Naive thymus-derived CD4-positive, alpha-beta T cell (primary cell): ENCODE measurements at regions not wholly inside any gene's neighbourhood (a gene's known extent, or its start where the extent isn't known, plus 50 kb on each side); places are given as distances from the start of the nearest gene placed in this dataset.

ENCODE experiments used
- ATAC-seq: fragments of 150-1000 bp; cut with Tn5 transposase; 2 replicates; pipeline ENCODE4 v1.10.0; 2021; ENCODE audit warnings: mild to moderate bottlenecking, moderate library complexity
- CTCF ChIA-PET: fragments of 350-600 bp; sonication (Branson Sonifier 250); formaldehyde crosslinking; loops from one replicate; lab custom pipeline; 2021; ENCODE audit warnings: antibody characterized with exemption; lab: Charles Lee
- POLR2A ChIA-PET: fragments of 350-600 bp; sonication (Branson Sonifier 250); formaldehyde crosslinking; loops from one replicate; lab custom pipeline; 2021; ENCODE audit warnings: antibody characterized with exemption, inconsistent platforms; lab: Charles Lee
- DNase-seq, 9 donors: peaks; one replicate each; pipeline versions ENCODE4 v3.0.0 to v3.0.0-alpha.2; 2020 to 2022; ENCODE audit warnings: mixed read lengths in 1 of 9
- H3K27ac ChIP-seq: one replicate; pipeline ENCODE4 v1.7.0; 2013; ENCODE audit warnings: mild to moderate bottlenecking, low read depth, low read length, moderate library complexity
- H3K27me3 ChIP-seq, 2 donors: one replicate each; pipeline ENCODE4 v1.7.0; 2013; ENCODE audit warnings: low read length in 2 of 2, mild to moderate bottlenecking in 2 of 2, moderate library complexity in 2 of 2; ENCODE audit not compliant: control insufficient read depth in 2 of 2, insufficient read depth in 2 of 2
- H3K36me3 ChIP-seq, 3 experiments: 1 replicate in 2 of 3; 2 replicates in 1 of 3; pipeline ENCODE4 v1.7.0; 2013; ENCODE audit warnings: low read length in 3 of 3, mild to moderate bottlenecking in 3 of 3, moderate library complexity in 1 of 3; ENCODE audit not compliant: insufficient read depth in 3 of 3, control insufficient read depth in 2 of 3
- H3K4me1 ChIP-seq, 2 donors: one replicate each; pipeline ENCODE4 v1.7.0; 2013; ENCODE audit warnings: low read length in 2 of 2, mild to moderate bottlenecking in 2 of 2, moderate library complexity in 1 of 2; ENCODE audit not compliant: control insufficient read depth in 2 of 2, insufficient read depth in 2 of 2
- H3K4me3 ChIP-seq: 2 replicates; pipeline ENCODE4 v1.7.0; 2013; ENCODE audit warnings: mild to moderate bottlenecking, low read length
- H3K9me3 ChIP-seq, 3 experiments: 1 replicate in 2 of 3; 2 replicates in 1 of 3; pipeline ENCODE4 v1.7.0; 2013; ENCODE audit warnings: low read length in 3 of 3; ENCODE audit not compliant: control insufficient read depth in 2 of 3
- H3K27ac Mint-ChIP-seq, 9 donors: one replicate each; pipeline ENCODE4 v1.8.0; 2020 to 2022; ENCODE audit warnings: mixed read lengths in 9 of 9, mild to moderate bottlenecking in 8 of 9, moderate library complexity in 5 of 9, inconsistent platforms in 2 of 9
- H3K27me3 Mint-ChIP-seq, 5 donors: one replicate each; pipeline ENCODE4 v1.8.0; 2021 to 2022; ENCODE audit warnings: mixed read lengths in 5 of 5, mild to moderate bottlenecking in 1 of 5
- H3K36me3 Mint-ChIP-seq, 5 donors: one replicate each; pipeline ENCODE4 v1.8.0; 2020 to 2022; ENCODE audit warnings: mixed read lengths in 5 of 5, mild to moderate bottlenecking in 3 of 5, inconsistent platforms in 1 of 5
- H3K4me1 Mint-ChIP-seq, 7 donors: one replicate each; pipeline ENCODE4 v1.8.0; 2020 to 2022; ENCODE audit warnings: mixed read lengths in 7 of 7, mild to moderate bottlenecking in 3 of 7, inconsistent platforms in 1 of 7
- H3K4me3 Mint-ChIP-seq, 10 donors: one replicate each; pipeline ENCODE4 v1.8.0; 2020 to 2022; ENCODE audit warnings: mild to moderate bottlenecking in 10 of 10, mixed read lengths in 10 of 10, moderate library complexity in 6 of 10, inconsistent platforms in 2 of 10
- H3K9me3 Mint-ChIP-seq, 11 donors: one replicate each; pipeline ENCODE4 v1.8.0; 2020 to 2022; ENCODE audit warnings: mixed read lengths in 11 of 11, mild to moderate bottlenecking in 4 of 11, inconsistent platforms in 1 of 11, moderate library complexity in 1 of 11
- intact Hi-C, 2 donors: fragments of 100-400 bp; cut with micrococcal nuclease; formaldehyde crosslinking; loops; one replicate each; pipeline ENCODE4 v1.15.1; 2023

DNA sequence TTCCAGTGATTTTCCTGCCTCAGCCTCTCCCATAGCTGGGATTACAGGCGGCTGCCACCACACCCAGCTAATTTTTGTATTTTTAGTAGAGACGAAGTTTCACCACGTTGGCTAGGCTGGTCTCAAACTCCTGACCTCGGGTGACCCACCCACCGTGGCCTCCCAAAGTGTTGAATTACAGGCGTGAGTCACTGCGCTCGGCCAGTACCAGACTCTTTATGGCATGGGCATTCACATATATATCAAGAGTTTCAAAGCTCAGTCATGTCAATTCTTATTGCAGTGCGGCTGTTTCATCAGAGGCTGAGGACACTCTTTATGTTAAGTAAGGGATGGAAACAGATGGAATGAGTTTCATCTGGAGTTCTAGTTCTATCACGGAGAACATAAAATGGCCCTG lies 315.2 kb upstream of the CDH6 start:
- Mint-ChIP-seq H3K4me1 (no peaks in the 10 kb centered on the region), H3K27me3 (no peaks in the 10 kb centered on the region), H3K9me3 (peaks cover 0 to 9% (median 5%) of the 10 kb centered on the region in 11 donors), H3K4me3 (no peak overlapping the region), H3K36me3 (no peaks in the 10 kb centered on the region), H3K27ac (no peak overlapping the region)
- peaks cover 0 to 4% (median 0%) of the 10 kb centered on the region in 3 experiments for H3K9me3 ChIP-seq
- intact Hi-C loops: no loop called here
- no peak overlapping the region for H3K27ac ChIP-seq
- ATAC-seq (no peak), DNase-seq (no peak)
- H3K36me3 ChIP-seq: no peaks in the 10 kb centered on the region
- H3K27me3 ChIP-seq: no peaks in the 10 kb centered on the region
- H3K4me1 ChIP-seq: no peaks in the 10 kb centered on the region
- ChIA-PET POLR2A (no interaction called here), CTCF (no interaction called here)
- H3K4me3 ChIP-seq: no peak overlapping the region

DNA sequence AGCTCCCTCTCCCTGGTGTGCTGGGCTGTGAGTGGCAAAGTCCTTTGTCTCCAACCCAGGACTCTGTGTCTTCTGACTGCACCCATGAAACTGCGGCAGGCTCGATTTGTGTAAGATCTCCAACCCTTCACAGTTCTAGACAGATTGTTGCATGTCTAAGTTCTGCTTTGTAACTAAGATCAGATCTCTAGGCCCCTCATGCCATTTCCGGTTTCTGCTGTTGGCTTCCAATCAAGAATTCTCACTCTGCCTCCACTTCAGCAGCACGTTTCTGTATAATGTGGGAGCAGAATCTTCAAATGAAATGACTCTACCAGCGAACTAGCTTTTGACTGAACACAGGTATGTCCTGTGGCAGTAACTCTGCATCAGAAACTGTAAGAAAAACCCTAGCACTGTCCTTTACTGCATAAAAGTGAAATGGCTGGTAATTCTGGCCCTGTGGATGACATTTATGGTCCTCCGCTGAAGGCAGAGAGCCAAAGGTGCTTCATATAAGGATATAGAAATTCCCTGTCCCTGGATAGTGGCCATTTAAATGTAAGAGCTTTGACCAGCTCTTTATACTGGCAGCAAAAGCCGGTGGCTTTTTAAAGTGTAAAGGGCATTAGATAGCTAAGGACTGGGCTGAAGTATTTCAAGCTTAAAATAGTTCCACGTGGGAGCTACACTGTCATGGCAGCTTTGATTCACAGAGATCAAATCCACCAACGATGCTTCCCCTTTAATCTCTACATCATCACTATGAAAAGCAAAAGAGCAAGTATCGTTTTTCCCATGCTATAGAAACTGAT lies 319.0 kb upstream of the CDH6 start:
- Histone ChIP-seq H3K27ac (no peak overlapping the region), H3K27me3 (no peaks in the 10 kb centered on the region), H3K4me3 (no peak overlapping the region), H3K4me1 (no peaks in the 10 kb centered on the region), H3K36me3 (no peaks in the 10 kb centered on the region), H3K9me3 (peaks cover 0 to 4% (median 0%) of the 10 kb centered on the region in 3 experiments)
- DNase-seq (no peak), ATAC-seq (no peak)
- intact Hi-C loops: no loop called here
- peaks cover 0 to 11% (median 5%) of the 10 kb centered on the region in 11 donors for H3K9me3 Mint-ChIP-seq
- ChIA-PET CTCF (no interaction called here), POLR2A (no interaction called here)
- H3K4me3 Mint-ChIP-seq: no peak overlapping the region
- H3K36me3 Mint-ChIP-seq: no peaks in the 10 kb centered on the region
- no peaks in the 10 kb centered on the region for H3K4me1 Mint-ChIP-seq
- H3K27ac Mint-ChIP-seq: no peak overlapping the region
- no peaks in the 10 kb centered on the region for H3K27me3 Mint-ChIP-seq

DNA sequence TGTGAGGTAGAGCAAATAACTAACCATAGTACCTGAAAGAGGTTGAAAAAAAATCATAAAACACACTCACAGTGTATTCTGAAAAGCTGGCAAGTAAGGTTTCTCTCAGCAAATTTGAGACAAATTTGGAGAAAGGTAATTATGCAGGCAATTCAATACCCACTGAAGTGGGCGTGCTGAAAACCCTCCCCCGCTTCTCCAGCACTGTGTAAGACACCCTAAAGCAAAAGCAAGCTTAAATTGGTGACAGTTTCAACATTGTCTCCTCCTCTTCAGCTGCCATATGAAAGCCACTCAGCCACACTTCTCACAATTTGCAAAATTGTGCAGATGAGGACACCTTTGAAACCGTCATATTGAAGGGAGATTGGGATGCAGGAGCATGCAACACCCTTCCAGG lies 322.3 kb upstream of the CDH6 start:
- Mint-ChIP-seq H3K27me3 (no peaks in the 10 kb centered on the region), H3K4me1 (no peaks in the 10 kb centered on the region), H3K27ac (no peak overlapping the region), H3K9me3 (peaks cover 0 to 6% (median 3%) of the 10 kb centered on the region in 11 donors), H3K4me3 (no peak overlapping the region), H3K36me3 (no peaks in the 10 kb centered on the region)
- no peaks in the 10 kb centered on the region for H3K4me1 ChIP-seq
- no peaks in the 10 kb centered on the region for H3K9me3 ChIP-seq
- H3K36me3 ChIP-seq: no peaks in the 10 kb centered on the region
- no peaks in the 10 kb centered on the region for H3K27me3 ChIP-seq
- H3K4me3 ChIP-seq: no peak overlapping the region
- ChIA-PET POLR2A (no interaction called here), CTCF (no interaction called here)
- no peak overlapping the region for H3K27ac ChIP-seq
- intact Hi-C loops: no loop called here
- DNase-seq (no peak), ATAC-seq (no peak)

DNA sequence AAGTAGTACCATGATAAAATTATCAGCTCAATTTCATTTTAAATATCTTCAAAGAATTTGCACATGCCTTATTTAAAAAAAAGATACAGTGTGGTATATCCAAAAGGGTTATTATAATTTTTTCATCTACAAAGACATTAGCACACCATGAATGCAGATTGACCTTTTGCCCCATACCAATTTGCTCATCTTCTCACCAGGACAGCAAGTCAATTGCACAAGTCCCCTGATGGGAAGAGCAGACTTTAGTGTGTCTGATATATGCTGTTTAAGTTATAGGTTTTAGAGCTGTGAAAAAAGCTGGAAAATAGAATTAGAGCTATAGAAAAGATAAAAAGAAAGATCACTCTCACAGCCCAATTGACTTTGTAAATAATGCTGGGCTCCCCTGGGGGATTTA lies 325.8 kb upstream of the CDH6 start:
- H3K4me1 Mint-ChIP-seq: no peaks in the 10 kb centered on the region
- H3K27ac Mint-ChIP-seq: no peak overlapping the region
- no peak for ATAC-seq
- Histone ChIP-seq H3K27ac (no peak overlapping the region), H3K4me1 (no peaks in the 10 kb centered on the region), H3K4me3 (no peak overlapping the region), H3K36me3 (no peaks in the 10 kb centered on the region), H3K27me3 (no peaks in the 10 kb centered on the region), H3K9me3 (no peaks in the 10 kb centered on the region)
- POLR2A ChIA-PET: no interaction called here
- intact Hi-C loops: no loop called here
- H3K4me3 Mint-ChIP-seq: no peak overlapping the region
- peaks cover 0 to 20% (median 9%) of the 10 kb centered on the region in 11 donors for H3K9me3 Mint-ChIP-seq
- DNase-seq: no peak
- CTCF ChIA-PET: no interaction called here
- H3K36me3 Mint-ChIP-seq: no peaks in the 10 kb centered on the region
- H3K27me3 Mint-ChIP-seq: no peaks in the 10 kb centered on the region

DNA sequence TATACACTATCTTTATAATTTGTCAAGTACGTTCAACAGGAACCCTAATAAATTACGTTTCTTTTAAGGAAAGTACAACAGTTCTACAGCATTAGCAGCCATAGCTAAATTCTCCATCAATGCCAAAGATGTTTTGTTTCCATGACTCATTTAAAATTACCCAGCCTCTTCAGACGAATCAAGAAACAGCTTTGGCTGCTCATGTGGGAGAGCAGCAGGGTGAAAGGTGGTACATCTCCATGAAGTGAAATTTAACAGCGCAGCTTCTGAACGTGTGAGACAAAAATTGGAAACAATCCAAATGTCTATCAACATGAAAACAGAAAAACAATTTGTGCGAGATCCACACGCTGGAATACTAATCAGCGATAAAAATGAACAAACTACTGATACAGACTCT lies 327.3 kb upstream of the CDH6 start:
- no peaks in the 10 kb centered on the region for H3K36me3 Mint-ChIP-seq
- no peak overlapping the region for H3K4me3 ChIP-seq
- no peaks in the 10 kb centered on the region for H3K4me1 ChIP-seq
- peaks cover 0 to 16% (median 6%) of the 10 kb centered on the region in 11 donors for H3K9me3 Mint-ChIP-seq
- H3K36me3 ChIP-seq: no peaks in the 10 kb centered on the region
- H3K27ac ChIP-seq: no peak overlapping the region
- H3K9me3 ChIP-seq: no peaks in the 10 kb centered on the region
- H3K27me3 ChIP-seq: no peaks in the 10 kb centered on the region
- H3K4me3 Mint-ChIP-seq: no peak overlapping the region
- no peak overlapping the region for H3K27ac Mint-ChIP-seq
- ATAC-seq (no peak), DNase-seq (no peak)
- intact Hi-C loops: no loop called here
- H3K4me1 Mint-ChIP-seq: no peaks in the 10 kb centered on the region
- H3K27me3 Mint-ChIP-seq: no peaks in the 10 kb centered on the region
- CTCF ChIA-PET: no interaction called here
- POLR2A ChIA-PET: no interaction called here

DNA sequence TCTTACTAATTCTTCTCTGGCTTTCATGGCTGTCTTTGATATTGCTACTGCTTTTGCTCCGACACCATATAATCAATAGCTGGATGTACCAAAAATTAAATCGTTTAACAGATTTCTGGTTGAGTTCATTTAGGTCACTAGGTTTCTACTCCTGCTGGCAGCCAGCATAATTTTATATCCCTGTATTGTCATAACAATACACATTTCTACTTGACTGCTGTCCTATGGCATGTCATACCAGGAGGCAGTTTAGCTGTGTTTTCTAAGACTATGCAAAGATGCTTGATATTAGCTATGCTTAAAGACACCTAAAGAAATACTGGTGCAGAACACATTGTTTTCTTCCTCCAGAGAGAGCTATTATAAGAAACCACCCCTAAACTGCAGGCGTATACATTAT lies 337.2 kb upstream of the CDH6 start:
- ATAC-seq (no peak), DNase-seq (no peak)
- no peaks in the 10 kb centered on the region for H3K36me3 ChIP-seq
- no peaks in the 10 kb centered on the region for H3K4me1 Mint-ChIP-seq
- H3K27me3 Mint-ChIP-seq: no peaks in the 10 kb centered on the region
- intact Hi-C loops: no loop called here
- H3K4me3 ChIP-seq: no peak overlapping the region
- POLR2A ChIA-PET: no interaction called here
- CTCF ChIA-PET: no interaction called here
- no peak overlapping the region for H3K27ac Mint-ChIP-seq
- H3K36me3 Mint-ChIP-seq: peaks cover 0 to 4% (median 0%) of the 10 kb centered on the region in 5 donors
- H3K4me3 Mint-ChIP-seq: no peak overlapping the region
- H3K27me3 ChIP-seq: no peaks in the 10 kb centered on the region
- H3K27ac ChIP-seq: no peak overlapping the region
- H3K9me3 ChIP-seq: no peaks in the 10 kb centered on the region
- H3K4me1 ChIP-seq: no peaks in the 10 kb centered on the region
- peaks cover 0 to 22% (median 6%) of the 10 kb centered on the region in 11 donors for H3K9me3 Mint-ChIP-seq

DNA sequence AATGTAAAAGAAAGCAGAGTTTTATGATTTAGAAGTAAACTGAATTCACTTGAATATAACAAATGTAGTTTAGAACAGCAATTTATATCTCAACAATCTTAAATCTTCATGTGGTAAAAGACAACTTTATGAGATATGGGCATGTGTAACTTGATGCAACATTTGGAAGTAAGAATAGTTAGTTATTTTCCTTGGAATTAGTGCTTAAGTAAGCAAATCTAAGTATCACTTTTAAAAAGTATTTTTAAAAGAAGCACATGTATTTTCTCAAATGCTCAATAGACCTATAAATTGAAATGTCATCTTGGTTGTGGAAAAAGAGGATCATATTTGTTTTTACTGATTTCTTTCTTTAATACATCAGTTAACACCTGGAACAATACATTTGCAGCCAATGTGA lies 340.3 kb upstream of the CDH6 start:
- no peak overlapping the region for H3K4me3 Mint-ChIP-seq
- CTCF ChIA-PET: no interaction called here
- ATAC-seq (no peak), DNase-seq (no peak)
- H3K4me3 ChIP-seq: no peak overlapping the region
- no peak overlapping the region for H3K27ac Mint-ChIP-seq
- no peaks in the 10 kb centered on the region for H3K4me1 ChIP-seq
- POLR2A ChIA-PET: no interaction called here
- H3K27me3 Mint-ChIP-seq: no peaks in the 10 kb centered on the region
- intact Hi-C loops: no loop called here
- H3K4me1 Mint-ChIP-seq: no peaks in the 10 kb centered on the region
- no peaks in the 10 kb centered on the region for H3K36me3 Mint-ChIP-seq
- no peak overlapping the region for H3K27ac ChIP-seq
- peaks cover 0 to 3% (median 0%) of the 10 kb centered on the region in 3 experiments for H3K9me3 ChIP-seq
- H3K27me3 ChIP-seq: no peaks in the 10 kb centered on the region
- H3K36me3 ChIP-seq: no peaks in the 10 kb centered on the region
- H3K9me3 Mint-ChIP-seq: peaks cover 0 to 14% (median 5%) of the 10 kb centered on the region in 11 donors
